ENCODE measurements at regions not wholly inside any gene's neighbourhood (a gene's known extent, or its start where the extent isn't known, plus 50 kb on each side); places are given as distances from the start of the nearest gene placed in this dataset.
A peak's percentile ranks its signal among the peaks of the same experiment; 100 is the strongest.

GRCh38 chr12:69119770-69120169 is 119.6 kb upstream of the CPSF6 start:
- no peak overlapping the region for H3K27ac ChIP-seq (ENCODE audit: extremely low read depth, low read depth, low read length)
- no peaks in the 10 kb centered on the region for H3K9me3 ChIP-seq (ENCODE audit: control insufficient read depth, insufficient read depth, low read depth, low read length)
- CTCF ChIA-PET: interaction anchor here (0.7 kb wide), 1 partner anchor 59 kb away, joined by 5 read pairs; no protein-coding TSS in a partner anchor
- H3K36me3 ChIP-seq (ENCODE audit: control insufficient read depth in 2 of 2, insufficient read depth in 1 of 2, low read length in 2 of 2): no peaks in the 10 kb centered on the region
- H3K4me1 ChIP-seq (ENCODE audit: control insufficient read depth, insufficient read depth, low read length): no peaks in the 10 kb centered on the region
- POLR2A ChIA-PET: no interaction called here
- TF ChIP-seq ZNF560 (tag by site-specific recombination; IDR thresholded peaks at IDR 0.05; ENCODE audit: borderline replicate concordance): no peak
- peak; percentile 83 for TF ChIP-seq ZNF623 (tag by site-specific recombination; IDR thresholded peaks at IDR 0.05)
- TF ChIP-seq, protein P1, sequence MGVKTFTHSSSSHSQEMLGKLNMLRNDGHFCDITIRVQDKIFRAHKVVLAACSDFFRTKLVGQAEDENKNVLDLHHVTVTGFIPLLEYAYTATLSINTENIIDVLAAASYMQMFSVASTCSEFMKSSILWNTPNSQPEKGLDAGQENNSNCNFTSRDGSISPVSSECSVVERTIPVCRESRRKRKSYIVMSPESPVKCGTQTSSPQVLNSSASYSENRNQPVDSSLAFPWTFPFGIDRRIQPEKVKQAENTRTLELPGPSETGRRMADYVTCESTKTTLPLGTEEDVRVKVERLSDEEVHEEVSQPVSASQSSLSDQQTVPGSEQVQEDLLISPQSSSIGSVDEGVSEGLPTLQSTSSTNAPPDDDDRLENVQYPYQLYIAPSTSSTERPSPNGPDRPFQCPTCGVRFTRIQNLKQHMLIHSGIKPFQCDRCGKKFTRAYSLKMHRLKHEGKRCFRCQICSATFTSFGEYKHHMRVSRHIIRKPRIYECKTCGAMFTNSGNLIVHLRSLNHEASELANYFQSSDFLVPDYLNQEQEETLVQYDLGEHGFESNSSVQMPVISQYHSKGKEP (tag by site-specific recombination; IDR thresholded peaks at IDR 0.05): no peak
- no peak overlapping the region for H3K4me3 ChIP-seq (ENCODE audit: low read depth, low read length)

GRCh38 chr12:69120354-69120753 is 119.0 kb upstream of the CPSF6 start:
- TF ChIP-seq, protein P2, sequence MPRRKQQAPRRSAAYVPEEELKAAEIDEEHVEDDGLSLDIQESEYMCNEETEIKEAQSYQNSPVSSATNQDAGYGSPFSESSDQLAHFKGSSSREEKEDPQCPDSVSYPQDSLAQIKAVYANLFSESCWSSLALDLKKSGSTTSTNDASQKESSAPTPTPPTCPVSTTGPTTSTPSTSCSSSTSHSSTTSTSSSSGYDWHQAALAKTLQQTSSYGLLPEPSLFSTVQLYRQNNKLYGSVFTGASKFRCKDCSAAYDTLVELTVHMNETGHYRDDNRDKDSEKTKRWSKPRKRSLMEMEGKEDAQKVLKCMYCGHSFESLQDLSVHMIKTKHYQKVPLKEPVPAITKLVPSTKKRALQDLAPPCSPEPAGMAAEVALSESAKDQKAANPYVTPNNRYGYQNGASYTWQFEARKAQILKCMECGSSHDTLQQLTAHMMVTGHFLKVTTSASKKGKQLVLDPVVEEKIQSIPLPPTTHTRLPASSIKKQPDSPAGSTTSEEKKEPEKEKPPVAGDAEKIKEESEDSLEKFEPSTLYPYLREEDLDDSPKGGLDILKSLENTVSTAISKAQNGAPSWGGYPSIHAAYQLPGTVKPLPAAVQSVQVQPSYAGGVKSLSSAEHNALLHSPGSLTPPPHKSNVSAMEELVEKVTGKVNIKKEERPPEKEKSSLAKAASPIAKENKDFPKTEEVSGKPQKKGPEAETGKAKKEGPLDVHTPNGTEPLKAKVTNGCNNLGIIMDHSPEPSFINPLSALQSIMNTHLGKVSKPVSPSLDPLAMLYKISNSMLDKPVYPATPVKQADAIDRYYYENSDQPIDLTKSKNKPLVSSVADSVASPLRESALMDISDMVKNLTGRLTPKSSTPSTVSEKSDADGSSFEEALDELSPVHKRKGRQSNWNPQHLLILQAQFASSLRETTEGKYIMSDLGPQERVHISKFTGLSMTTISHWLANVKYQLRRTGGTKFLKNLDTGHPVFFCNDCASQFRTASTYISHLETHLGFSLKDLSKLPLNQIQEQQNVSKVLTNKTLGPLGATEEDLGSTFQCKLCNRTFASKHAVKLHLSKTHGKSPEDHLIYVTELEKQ (tag by site-specific recombination; IDR thresholded peaks at IDR 0.05; ENCODE audit: borderline replicate concordance): no peak
- TF ChIP-seq ZSCAN23 (tag by site-specific recombination; IDR thresholded peaks at IDR 0.05) (no peak), ZNF561 (tag by site-specific recombination; IDR thresholded peaks at IDR 0.05; ENCODE audit: borderline replicate concordance) (no peak), ZNF391 (tag by site-specific recombination; IDR thresholded peaks at IDR 0.05; ENCODE audit: borderline replicate concordance, low read depth) (no peak), ZNF544 (tag by site-specific recombination; IDR thresholded peaks at IDR 0.05) (no peak), ZNF473 (tag by site-specific recombination; IDR thresholded peaks at IDR 0.05) (no peak), HOXA7 (CRISPR knock-in tag; IDR thresholded peaks at IDR 0.05; ENCODE audit: borderline replicate concordance) (no peak), ZNF274 (IDR thresholded peaks at IDR 0.05; ENCODE audit: low read length) (no peak), ZNF274 (tag by site-specific recombination; IDR thresholded peaks at IDR 0.05; ENCODE audit: borderline replicate concordance) (no peak), ZNF302 (tag by site-specific recombination; IDR thresholded peaks at IDR 0.05; ENCODE audit: low read depth) (no peak), ZNF548 (tag by site-specific recombination; IDR thresholded peaks at IDR 0.05) (no peak), ZNF239 (tag by site-specific recombination; IDR thresholded peaks at IDR 0.05) (no peak)
- TF ChIP-seq, protein P3, sequence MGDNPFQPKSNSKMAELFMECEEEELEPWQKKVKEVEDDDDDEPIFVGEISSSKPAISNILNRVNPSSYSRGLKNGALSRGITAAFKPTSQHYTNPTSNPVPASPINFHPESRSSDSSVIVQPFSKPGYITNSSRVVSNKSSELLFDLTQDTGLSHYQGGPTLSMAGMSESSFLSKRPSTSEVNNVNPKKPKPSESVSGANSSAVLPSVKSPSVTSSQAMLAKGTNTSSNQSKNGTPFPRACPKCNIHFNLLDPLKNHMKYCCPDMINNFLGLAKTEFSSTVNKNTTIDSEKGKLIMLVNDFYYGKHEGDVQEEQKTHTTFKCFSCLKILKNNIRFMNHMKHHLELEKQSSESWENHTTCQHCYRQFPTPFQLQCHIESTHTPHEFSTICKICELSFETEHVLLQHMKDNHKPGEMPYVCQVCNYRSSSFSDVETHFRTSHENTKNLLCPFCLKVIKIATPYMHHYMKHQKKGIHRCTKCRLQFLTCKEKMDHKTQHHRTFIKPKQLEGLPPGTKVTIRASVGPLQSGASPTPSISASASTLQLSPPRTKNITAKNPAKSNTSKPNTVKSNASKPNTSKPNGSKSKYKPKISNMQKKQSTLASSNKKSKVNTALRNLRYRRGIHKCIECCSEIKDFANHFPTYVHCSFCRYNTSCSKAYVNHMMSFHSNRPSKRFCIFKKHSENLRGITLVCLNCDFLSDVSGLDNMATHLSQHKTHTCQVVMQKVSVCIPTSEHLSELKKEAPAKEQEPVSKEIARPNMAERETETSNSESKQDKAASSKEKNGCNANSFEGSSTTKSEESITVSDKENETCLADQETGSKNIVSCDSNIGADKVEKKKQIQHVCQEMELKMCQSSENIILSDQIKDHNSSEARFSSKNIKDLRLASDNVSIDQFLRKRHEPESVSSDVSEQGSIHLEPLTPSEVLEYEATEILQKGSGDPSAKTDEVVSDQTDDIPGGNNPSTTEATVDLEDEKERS (tag by site-specific recombination; IDR thresholded peaks at IDR 0.05): no peak
- TF ChIP-seq, protein P4, sequence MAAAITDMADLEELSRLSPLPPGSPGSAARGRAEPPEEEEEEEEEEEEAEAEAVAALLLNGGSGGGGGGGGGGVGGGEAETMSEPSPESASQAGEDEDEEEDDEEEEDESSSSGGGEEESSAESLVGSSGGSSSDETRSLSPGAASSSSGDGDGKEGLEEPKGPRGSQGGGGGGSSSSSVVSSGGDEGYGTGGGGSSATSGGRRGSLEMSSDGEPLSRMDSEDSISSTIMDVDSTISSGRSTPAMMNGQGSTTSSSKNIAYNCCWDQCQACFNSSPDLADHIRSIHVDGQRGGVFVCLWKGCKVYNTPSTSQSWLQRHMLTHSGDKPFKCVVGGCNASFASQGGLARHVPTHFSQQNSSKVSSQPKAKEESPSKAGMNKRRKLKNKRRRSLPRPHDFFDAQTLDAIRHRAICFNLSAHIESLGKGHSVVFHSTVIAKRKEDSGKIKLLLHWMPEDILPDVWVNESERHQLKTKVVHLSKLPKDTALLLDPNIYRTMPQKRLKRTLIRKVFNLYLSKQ (tag by site-specific recombination; IDR thresholded peaks at IDR 0.05; ENCODE audit: borderline replicate concordance): no peak
- Histone ChIP-seq H3K27ac (ENCODE audit: extremely low read depth, low read depth, low read length) (no peak overlapping the region), H3K4me1 (ENCODE audit: control insufficient read depth, insufficient read depth, low read length) (no peaks in the 10 kb centered on the region), H3K9me3 (ENCODE audit: control insufficient read depth, insufficient read depth, low read depth, low read length) (no peaks in the 10 kb centered on the region), H3K36me3 (ENCODE audit: control insufficient read depth in 2 of 2, insufficient read depth in 1 of 2, low read length in 2 of 2) (no peaks in the 10 kb centered on the region), H3K4me3 (ENCODE audit: low read depth, low read length) (no peak overlapping the region)
- CTCF ChIA-PET: no interaction called here
- POLR2A ChIA-PET: no interaction called here

Data from HEK293 (cell line).